Neural cell (in vitro differentiated cells): ENCODE measurements at regions not wholly inside any gene's neighbourhood (a gene's known extent, or its start where the extent isn't known, plus 50 kb on each side); places are given as distances from the start of the nearest gene placed in this dataset.

Source experiments
- H2AFZ ChIP-seq: fragments of 200-600, 300-800 bp; sonication (generic), shearing (Covaris generic); 2 replicates; pipeline ENCODE4 v1.6.0; 2014; ENCODE audit warnings: low read depth, mild to moderate bottlenecking, antibody characterized with exemption, low read length, moderate library complexity
- H3F3A ChIP-seq: fragments of 200-600 bp; shearing (Covaris generic); 2 replicates; pipeline ENCODE4 v1.6.1; 2016; ENCODE audit warnings: mild to moderate bottlenecking, moderate library complexity, mixed read lengths, antibody characterized with exemption, low read length; ENCODE audit not compliant: insufficient read depth, poor library complexity, severe bottlenecking
- H3K27ac ChIP-seq: fragments of 200-600, 300-800 bp; sonication (generic), shearing (Covaris generic); 2 replicates; pipeline ENCODE4 v1.5.1; 2014; ENCODE audit warnings: mild to moderate bottlenecking, low read length, moderate library complexity
- H3K27me3 ChIP-seq: fragments of 300-800, 200-600 bp; sonication (generic), shearing (Covaris generic); 2 replicates; pipeline ENCODE4 v1.6.0; 2014; ENCODE audit warnings: mild to moderate bottlenecking, low read depth, low read length, moderate library complexity; ENCODE audit not compliant: insufficient read depth
- H3K36me3 ChIP-seq: fragments of 300-800, 200-600 bp; sonication (generic), shearing (Covaris generic); 2 replicates; pipeline ENCODE4 v1.5.1; 2014; ENCODE audit warnings: mild to moderate bottlenecking, antibody characterized with exemption, low read length, moderate library complexity; ENCODE audit not compliant: insufficient read depth
- H3K4me2 ChIP-seq: fragments of 300-800, 200-600 bp; sonication (generic), shearing (Covaris generic); 2 replicates; pipeline ENCODE4 v1.6.0; 2014; ENCODE audit warnings: mild to moderate bottlenecking, low read length
- H3K4me3 ChIP-seq: fragments of 300-800, 200-600 bp; sonication (generic), shearing (Covaris generic); 2 replicates; pipeline ENCODE4 v1.5.1; 2014; ENCODE audit warnings: mild to moderate bottlenecking, low read length, moderate library complexity
- H3K79me2 ChIP-seq: fragments of 200-600 bp; shearing (Covaris generic); replicated peaks from 2 replicates; pipeline ENCODE4 v1.6.0; 2014; ENCODE audit warnings: mild to moderate bottlenecking, low read length, moderate library complexity; ENCODE audit not compliant: insufficient read depth
- H3K9ac ChIP-seq: fragments of 300-800, 200-600 bp; sonication (generic), shearing (Covaris generic); 2 replicates; pipeline ENCODE4 v1.6.1; 2016; ENCODE audit warnings: mild to moderate bottlenecking, low read length, mixed read lengths
- H3K9me2 ChIP-seq: fragments of 200-600 bp; shearing (Covaris generic); 2 replicates; pipeline ENCODE4 v1.6.1; 2016; ENCODE audit warnings: mild to moderate bottlenecking, low read length, mixed read lengths; ENCODE audit not compliant: insufficient read depth
- H3K9me3 ChIP-seq: fragments of 200-600, 300-800 bp; sonication (generic), shearing (Covaris generic); 2 replicates; pipeline ENCODE4 v1.6.1; 2016; ENCODE audit warnings: mild to moderate bottlenecking, mixed run types, low read length, moderate library complexity, mixed read lengths
- H4K20me1 ChIP-seq: fragments of 200-600 bp; shearing (Covaris generic); 2 replicates; pipeline ENCODE4 v1.6.1; 2016; ENCODE audit warnings: mild to moderate bottlenecking, mixed run types; ENCODE audit not compliant: insufficient read depth
- EP300 ChIP-seq: fragments of 450-650 bp; conservative IDR thresholded peaks from 2 replicates; pipeline ENCODE4 v1.6.1; 2014; ENCODE audit warnings: antibody characterized with exemption, mild to moderate bottlenecking, moderate library complexity; ENCODE audit not compliant: poor library complexity, severe bottlenecking
- EZH2 ChIP-seq: fragments of 200-600, 300-800 bp; shearing (Covaris generic), sonication (generic); IDR thresholded peaks from 2 replicates; pipeline ENCODE4 v1.6.1; 2014; ENCODE audit warnings: antibody characterized with exemption, low read length, borderline replicate concordance, mild to moderate bottlenecking; ENCODE audit not compliant: insufficient read depth, poor library complexity, severe bottlenecking
- MXI1 ChIP-seq: fragments of 450-650 bp; conservative IDR thresholded peaks from 2 replicates; pipeline ENCODE4 v1.6.1; 2014; ENCODE audit warnings: antibody characterized with exemption, mild to moderate bottlenecking; ENCODE audit not compliant: poor library complexity, severe bottlenecking
- POLR2AphosphoS5 ChIP-seq: IDR thresholded peaks from 2 replicates; pipeline ENCODE4 v1.6.1; 2012
- RAD21 ChIP-seq: fragments of 450-650 bp; conservative IDR thresholded peaks from 2 replicates; pipeline ENCODE4 v1.6.1; 2014; ENCODE audit warnings: antibody characterized with exemption, mild to moderate bottlenecking, moderate library complexity
- SMC3 ChIP-seq: fragments of 450-650 bp; conservative IDR thresholded peaks from 2 replicates; pipeline ENCODE4 v1.6.1; 2014; ENCODE audit warnings: antibody characterized with exemption, mild to moderate bottlenecking, moderate library complexity; ENCODE audit not compliant: poor library complexity
- TAF1 ChIP-seq: IDR thresholded peaks from 2 replicates; pipeline ENCODE4 v1.6.1; 2012; ENCODE audit warnings: low read depth
- TF ChIP-seq, protein P1 (sequence below): IDR thresholded peaks from 2 replicates; pipeline ENCODE4 v1.6.1; 2012; ENCODE audit warnings: borderline replicate concordance
- TF ChIP-seq, protein P2 (sequence below): fragments of 450-650 bp; IDR thresholded peaks from 2 replicates; pipeline ENCODE4 v1.5.1; 2014; ENCODE audit warnings: antibody characterized with exemption, mild to moderate bottlenecking, moderate library complexity; ENCODE audit not compliant: poor library complexity, severe bottlenecking

DNA sequence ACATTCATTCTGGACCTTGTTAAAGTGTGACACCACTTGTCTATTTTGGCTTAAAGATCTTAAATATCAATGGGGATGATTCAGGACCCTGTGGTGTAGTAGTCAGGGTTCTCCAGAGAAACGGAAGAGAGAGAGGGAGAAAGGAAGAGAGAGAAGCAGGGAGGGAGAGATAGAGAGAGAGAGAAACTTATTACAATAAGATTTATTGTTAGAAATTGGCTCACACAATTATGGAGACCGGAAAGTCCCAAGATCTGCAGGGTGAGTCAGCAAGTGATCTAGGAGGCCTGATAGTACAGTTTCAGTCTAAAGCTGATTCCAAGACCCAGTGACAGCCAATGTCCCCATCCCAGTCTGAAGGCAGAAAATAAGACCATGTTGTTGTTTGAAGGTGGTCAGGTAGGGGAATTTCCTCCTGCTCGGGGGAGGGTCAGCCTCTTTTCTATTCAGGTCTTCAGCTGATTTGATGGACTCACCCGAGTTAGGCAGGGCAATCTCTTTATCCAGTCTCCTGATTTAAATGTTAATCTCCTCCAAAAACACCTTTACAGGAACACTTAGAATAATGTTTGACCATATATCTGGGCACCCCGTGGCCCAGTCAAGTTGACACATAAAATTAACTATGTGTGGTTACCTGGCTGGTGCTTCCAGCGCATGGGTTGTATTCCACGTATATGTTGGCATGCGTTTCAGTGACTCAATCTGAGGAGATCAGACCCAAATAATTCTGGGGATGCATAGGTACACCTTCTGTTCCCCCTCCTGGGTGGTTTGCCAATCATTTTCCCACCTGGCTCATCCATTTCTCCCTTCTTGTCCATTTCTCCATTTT lies 1350.5 kb downstream of the TBC1D22A start:
- Histone ChIP-seq H4K20me1 (no peaks in the 10 kb centered on the region), H3K36me3 (no peaks in the 10 kb centered on the region), H3K27ac (no peak overlapping the region), H3K4me3 (no peak overlapping the region), H3K79me2 (no peaks in the 10 kb centered on the region), H3F3A (no peaks in the 10 kb centered on the region), H3K9me3 (peaks cover 7% of the 10 kb centered on the region), H2AFZ (no peak overlapping the region), H3K27me3 (no peaks in the 10 kb centered on the region), H3K9ac (no peak overlapping the region), H3K4me2 (no peak overlapping the region), H3K9me2 (no peaks in the 10 kb centered on the region)
- TF ChIP-seq TAF1 = no peak
- TF ChIP-seq, protein P1, sequence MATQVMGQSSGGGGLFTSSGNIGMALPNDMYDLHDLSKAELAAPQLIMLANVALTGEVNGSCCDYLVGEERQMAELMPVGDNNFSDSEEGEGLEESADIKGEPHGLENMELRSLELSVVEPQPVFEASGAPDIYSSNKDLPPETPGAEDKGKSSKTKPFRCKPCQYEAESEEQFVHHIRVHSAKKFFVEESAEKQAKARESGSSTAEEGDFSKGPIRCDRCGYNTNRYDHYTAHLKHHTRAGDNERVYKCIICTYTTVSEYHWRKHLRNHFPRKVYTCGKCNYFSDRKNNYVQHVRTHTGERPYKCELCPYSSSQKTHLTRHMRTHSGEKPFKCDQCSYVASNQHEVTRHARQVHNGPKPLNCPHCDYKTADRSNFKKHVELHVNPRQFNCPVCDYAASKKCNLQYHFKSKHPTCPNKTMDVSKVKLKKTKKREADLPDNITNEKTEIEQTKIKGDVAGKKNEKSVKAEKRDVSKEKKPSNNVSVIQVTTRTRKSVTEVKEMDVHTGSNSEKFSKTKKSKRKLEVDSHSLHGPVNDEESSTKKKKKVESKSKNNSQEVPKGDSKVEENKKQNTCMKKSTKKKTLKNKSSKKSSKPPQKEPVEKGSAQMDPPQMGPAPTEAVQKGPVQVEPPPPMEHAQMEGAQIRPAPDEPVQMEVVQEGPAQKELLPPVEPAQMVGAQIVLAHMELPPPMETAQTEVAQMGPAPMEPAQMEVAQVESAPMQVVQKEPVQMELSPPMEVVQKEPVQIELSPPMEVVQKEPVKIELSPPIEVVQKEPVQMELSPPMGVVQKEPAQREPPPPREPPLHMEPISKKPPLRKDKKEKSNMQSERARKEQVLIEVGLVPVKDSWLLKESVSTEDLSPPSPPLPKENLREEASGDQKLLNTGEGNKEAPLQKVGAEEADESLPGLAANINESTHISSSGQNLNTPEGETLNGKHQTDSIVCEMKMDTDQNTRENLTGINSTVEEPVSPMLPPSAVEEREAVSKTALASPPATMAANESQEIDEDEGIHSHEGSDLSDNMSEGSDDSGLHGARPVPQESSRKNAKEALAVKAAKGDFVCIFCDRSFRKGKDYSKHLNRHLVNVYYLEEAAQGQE = no peak
- TF ChIP-seq RAD21 = no peak
- TF ChIP-seq EP300 = no peak
- no peak for TF ChIP-seq SMC3
- TF ChIP-seq, protein P2, sequence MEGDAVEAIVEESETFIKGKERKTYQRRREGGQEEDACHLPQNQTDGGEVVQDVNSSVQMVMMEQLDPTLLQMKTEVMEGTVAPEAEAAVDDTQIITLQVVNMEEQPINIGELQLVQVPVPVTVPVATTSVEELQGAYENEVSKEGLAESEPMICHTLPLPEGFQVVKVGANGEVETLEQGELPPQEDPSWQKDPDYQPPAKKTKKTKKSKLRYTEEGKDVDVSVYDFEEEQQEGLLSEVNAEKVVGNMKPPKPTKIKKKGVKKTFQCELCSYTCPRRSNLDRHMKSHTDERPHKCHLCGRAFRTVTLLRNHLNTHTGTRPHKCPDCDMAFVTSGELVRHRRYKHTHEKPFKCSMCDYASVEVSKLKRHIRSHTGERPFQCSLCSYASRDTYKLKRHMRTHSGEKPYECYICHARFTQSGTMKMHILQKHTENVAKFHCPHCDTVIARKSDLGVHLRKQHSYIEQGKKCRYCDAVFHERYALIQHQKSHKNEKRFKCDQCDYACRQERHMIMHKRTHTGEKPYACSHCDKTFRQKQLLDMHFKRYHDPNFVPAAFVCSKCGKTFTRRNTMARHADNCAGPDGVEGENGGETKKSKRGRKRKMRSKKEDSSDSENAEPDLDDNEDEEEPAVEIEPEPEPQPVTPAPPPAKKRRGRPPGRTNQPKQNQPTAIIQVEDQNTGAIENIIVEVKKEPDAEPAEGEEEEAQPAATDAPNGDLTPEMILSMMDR = no peak
- no peak for TF ChIP-seq POLR2AphosphoS5
- no peak for TF ChIP-seq MXI1
- TF ChIP-seq EZH2 = no peak

DNA sequence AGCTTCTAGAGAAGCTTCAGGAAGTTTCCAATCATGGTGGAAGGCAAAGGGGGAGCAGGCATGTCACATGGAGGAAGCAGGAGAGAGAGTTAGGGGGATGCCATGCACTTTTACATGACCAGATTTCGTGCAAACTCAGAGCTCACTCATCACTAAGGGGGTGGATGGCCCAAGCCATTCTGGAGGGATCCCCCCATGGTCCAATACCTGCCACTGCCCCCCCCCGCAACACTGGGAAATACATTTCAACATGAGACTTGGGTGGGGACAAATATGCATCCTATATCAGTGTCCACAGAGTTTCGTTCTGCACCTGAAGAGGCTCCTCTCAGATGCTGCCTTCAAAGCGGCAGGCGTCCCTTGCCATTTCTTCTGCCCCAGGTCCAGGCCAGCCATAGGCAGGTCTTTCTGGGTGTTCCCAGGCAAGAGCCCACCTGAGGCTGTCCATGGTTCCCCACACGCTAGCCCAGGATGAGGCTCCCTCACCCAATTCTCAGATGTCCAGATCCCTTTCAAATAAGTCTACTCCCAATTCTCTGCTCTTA lies 1344.3 kb downstream of the TBC1D22A start:
- TF ChIP-seq, protein P1 = no peak
- no peak for TF ChIP-seq TAF1
- no peak for TF ChIP-seq RAD21
- TF ChIP-seq, protein P2 = no peak
- TF ChIP-seq MXI1 = no peak
- no peak for TF ChIP-seq POLR2AphosphoS5
- no peak for TF ChIP-seq EP300
- no peak for TF ChIP-seq SMC3
- TF ChIP-seq EZH2 = no peak
- Histone ChIP-seq H3K9me3 (peaks cover 7% of the 10 kb centered on the region), H3K79me2 (no peaks in the 10 kb centered on the region), H3K9ac (no peak overlapping the region), H3K27me3 (no peaks in the 10 kb centered on the region), H2AFZ (no peak overlapping the region), H3K27ac (no peak overlapping the region), H3K4me2 (no peak overlapping the region), H3F3A (no peaks in the 10 kb centered on the region), H4K20me1 (no peaks in the 10 kb centered on the region), H3K4me3 (no peak overlapping the region), H3K36me3 (no peaks in the 10 kb centered on the region), H3K9me2 (no peaks in the 10 kb centered on the region)
